ENCODE measurements at regions not wholly inside any gene's neighbourhood (a gene's known extent, or its start where the extent isn't known, plus 50 kb on each side); places are given as distances from the start of the nearest gene placed in this dataset.
"Not testable (repeated sequence)": the region's sequence is repeated elsewhere in the genome, so short reads cannot be mapped to it uniquely, and the experiment has no call there.

DNA sequence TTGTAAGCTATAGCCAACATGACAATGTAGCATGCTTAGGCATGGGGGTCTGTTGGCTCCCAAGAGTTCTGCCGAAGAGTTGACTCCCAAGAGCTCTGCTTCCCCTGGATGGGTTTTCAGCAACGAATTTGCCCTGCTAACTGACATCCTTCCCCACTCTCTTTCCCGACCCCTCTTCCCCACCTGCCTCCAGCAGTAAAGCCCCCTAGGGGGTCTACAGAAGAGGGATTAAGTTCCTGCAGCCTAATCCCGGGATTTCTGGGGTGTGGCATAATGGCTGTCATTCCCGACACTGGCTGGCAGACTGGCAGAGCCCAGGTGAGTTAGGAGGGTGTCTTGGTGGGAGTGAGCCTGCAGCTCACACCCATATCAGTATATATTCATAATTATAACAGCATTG is 121.0 kb upstream of the ZNF184 start:
- Mint-ChIP-seq H3K36me3 (ENCODE audit: low read depth) (no peaks in the 10 kb centered on the region), H3K27ac (ENCODE audit: unreplicated experiment) (no peak overlapping the region), H3K4me1 (no peaks in the 10 kb centered on the region), H3K27me3 (ENCODE audit: low read depth) (peaks cover 44% of the 10 kb centered on the region), H3K4me3 (no peak overlapping the region), H3K9me3 (no peaks in the 10 kb centered on the region)
- TF ChIP-seq, protein P1, sequence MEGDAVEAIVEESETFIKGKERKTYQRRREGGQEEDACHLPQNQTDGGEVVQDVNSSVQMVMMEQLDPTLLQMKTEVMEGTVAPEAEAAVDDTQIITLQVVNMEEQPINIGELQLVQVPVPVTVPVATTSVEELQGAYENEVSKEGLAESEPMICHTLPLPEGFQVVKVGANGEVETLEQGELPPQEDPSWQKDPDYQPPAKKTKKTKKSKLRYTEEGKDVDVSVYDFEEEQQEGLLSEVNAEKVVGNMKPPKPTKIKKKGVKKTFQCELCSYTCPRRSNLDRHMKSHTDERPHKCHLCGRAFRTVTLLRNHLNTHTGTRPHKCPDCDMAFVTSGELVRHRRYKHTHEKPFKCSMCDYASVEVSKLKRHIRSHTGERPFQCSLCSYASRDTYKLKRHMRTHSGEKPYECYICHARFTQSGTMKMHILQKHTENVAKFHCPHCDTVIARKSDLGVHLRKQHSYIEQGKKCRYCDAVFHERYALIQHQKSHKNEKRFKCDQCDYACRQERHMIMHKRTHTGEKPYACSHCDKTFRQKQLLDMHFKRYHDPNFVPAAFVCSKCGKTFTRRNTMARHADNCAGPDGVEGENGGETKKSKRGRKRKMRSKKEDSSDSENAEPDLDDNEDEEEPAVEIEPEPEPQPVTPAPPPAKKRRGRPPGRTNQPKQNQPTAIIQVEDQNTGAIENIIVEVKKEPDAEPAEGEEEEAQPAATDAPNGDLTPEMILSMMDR (conservative IDR thresholded peaks at IDR 0.05), result no peak
- DNase-seq (ENCODE audit: low read depth, low spot score), result no peak

- H3K27ac Mint-ChIP-seq (ENCODE audit: unreplicated experiment), result no peak overlapping the region
- DNase-seq (ENCODE audit: low read depth, low spot score), result no peak
These were observed 120.4 kb upstream of the ZNF184 start for GRCh38 chr6:27593200-27593818.

GRCh38 chr6:27592481-27593199 is 119.7 kb upstream of the ZNF184 start:
- no peaks in the 10 kb centered on the region for H3K4me1 Mint-ChIP-seq
- H3K9me3 Mint-ChIP-seq, result no peaks in the 10 kb centered on the region
- TF ChIP-seq, protein P1 (conservative IDR thresholded peaks at IDR 0.05), result no peak
- H3K27me3 Mint-ChIP-seq (ENCODE audit: low read depth), result peaks cover 38% of the 10 kb centered on the region
- no peak overlapping the region for H3K27ac Mint-ChIP-seq (ENCODE audit: unreplicated experiment)
- DNase-seq (ENCODE audit: low read depth, low spot score), result peak; percentile 65
- H3K4me3 Mint-ChIP-seq, result no peak overlapping the region
- H3K36me3 Mint-ChIP-seq (ENCODE audit: low read depth), result no peaks in the 10 kb centered on the region

More at GRCh38 chr6:27593200-27593818, 120.4 kb upstream of the ZNF184 start:
- Mint-ChIP-seq H3K4me3 (no peak overlapping the region), H3K27me3 (ENCODE audit: low read depth) (peaks cover 42% of the 10 kb centered on the region), H3K4me1 (no peaks in the 10 kb centered on the region), H3K9me3 (no peaks in the 10 kb centered on the region), H3K36me3 (ENCODE audit: low read depth) (no peaks in the 10 kb centered on the region)
- TF ChIP-seq, protein P1 (conservative IDR thresholded peaks at IDR 0.05), result no peak

DNA sequence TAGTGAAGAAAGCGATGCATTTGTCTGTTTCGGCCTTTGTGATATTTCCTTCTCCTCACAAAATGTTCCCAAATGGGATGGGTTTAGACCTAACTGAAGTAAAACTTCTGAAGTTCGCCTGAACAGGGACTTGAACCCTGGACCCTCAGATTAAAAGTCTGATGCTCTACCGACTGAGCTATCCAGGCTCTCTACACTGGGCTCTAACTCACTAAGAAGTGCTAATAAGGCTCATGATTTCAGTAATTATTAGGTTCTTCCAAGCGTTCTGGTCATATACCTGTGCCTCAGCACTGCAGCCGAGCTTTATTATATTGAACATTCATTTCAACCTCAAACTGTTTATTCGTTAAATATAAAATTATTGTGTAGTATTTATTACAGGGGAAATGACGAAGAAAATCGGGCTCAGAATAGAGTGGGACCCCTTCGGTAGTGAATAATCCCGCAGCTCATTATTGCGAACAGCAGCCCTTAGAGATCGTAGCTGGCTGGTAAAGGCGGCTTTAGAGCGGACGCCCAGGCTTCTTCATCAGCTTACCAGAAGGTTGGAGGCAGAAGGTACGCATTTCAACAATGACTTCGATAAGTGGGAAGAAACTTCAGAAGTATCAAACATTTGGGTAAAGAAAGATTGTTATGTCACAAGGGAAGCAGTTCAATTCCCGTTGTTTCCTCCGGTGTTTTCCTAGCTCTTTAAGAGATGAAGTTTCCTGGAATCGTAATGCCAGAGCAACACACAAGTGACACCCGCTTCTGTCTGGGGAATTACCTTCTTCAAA is 119.0 kb upstream of the ZNF184 start:
- H3K4me1 Mint-ChIP-seq, result no peaks in the 10 kb centered on the region
- H3K4me3 Mint-ChIP-seq, result no peak overlapping the region
- H3K36me3 Mint-ChIP-seq (ENCODE audit: low read depth), result no peaks in the 10 kb centered on the region
- no peak overlapping the region for H3K27ac Mint-ChIP-seq (ENCODE audit: unreplicated experiment)
- DNase-seq (ENCODE audit: low read depth, low spot score), result peak; percentile 46
- TF ChIP-seq, protein P1 (conservative IDR thresholded peaks at IDR 0.05), result no peak
- peaks cover 35% of the 10 kb centered on the region for H3K27me3 Mint-ChIP-seq (ENCODE audit: low read depth)
- no peaks in the 10 kb centered on the region for H3K9me3 Mint-ChIP-seq

- peaks cover 69% of the 10 kb centered on the region for H3K27me3 Mint-ChIP-seq (ENCODE audit: low read depth)
- H3K4me3 Mint-ChIP-seq; H3K36me3 Mint-ChIP-seq (ENCODE audit: low read depth); DNase-seq (ENCODE audit: low read depth, low spot score); H3K27ac Mint-ChIP-seq (ENCODE audit: unreplicated experiment); H3K9me3 Mint-ChIP-seq; H3K4me1 Mint-ChIP-seq: not testable (repeated sequence)
These were observed 112.4 kb upstream of the ZNF184 start for GRCh38 chr6:27585316-27585715.
